GM12872 (cell line): ENCODE measurements at regions not wholly inside any gene's neighbourhood (a gene's known extent, or its start where the extent isn't known, plus 50 kb on each side); places are given as distances from the start of the nearest gene placed in this dataset.

Experiments used
- TF ChIP-seq, protein P1 (sequence below): IDR thresholded peaks from 3 replicates; pipeline ENCODE4 v1.5.1; 2011; ENCODE audit warnings: low read depth, mild to moderate bottlenecking, low read length, moderate library complexity; ENCODE audit not compliant: insufficient read depth

DNA sequence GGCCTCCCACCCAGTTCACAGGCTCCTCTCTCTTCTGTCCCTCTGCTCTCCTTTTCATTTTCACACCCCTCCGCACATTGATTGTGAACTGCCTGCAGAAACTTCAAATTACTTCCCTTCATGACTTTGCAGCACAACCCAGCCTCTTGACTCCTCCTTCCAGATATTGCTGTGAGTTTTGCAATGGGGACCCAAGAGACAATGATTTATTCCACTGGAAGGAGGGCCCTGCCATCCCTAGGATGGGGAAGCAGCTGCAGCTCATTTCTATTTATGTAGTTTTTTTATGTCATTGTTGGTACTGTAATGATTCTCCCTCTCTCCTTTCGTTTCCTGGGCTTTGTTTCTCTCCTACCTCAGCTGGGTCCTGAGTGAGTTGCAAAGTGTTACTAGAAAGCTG, 364.9 kb downstream of the ICE1 start:
- TF ChIP-seq, protein P1, sequence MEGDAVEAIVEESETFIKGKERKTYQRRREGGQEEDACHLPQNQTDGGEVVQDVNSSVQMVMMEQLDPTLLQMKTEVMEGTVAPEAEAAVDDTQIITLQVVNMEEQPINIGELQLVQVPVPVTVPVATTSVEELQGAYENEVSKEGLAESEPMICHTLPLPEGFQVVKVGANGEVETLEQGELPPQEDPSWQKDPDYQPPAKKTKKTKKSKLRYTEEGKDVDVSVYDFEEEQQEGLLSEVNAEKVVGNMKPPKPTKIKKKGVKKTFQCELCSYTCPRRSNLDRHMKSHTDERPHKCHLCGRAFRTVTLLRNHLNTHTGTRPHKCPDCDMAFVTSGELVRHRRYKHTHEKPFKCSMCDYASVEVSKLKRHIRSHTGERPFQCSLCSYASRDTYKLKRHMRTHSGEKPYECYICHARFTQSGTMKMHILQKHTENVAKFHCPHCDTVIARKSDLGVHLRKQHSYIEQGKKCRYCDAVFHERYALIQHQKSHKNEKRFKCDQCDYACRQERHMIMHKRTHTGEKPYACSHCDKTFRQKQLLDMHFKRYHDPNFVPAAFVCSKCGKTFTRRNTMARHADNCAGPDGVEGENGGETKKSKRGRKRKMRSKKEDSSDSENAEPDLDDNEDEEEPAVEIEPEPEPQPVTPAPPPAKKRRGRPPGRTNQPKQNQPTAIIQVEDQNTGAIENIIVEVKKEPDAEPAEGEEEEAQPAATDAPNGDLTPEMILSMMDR, result no peak

DNA sequence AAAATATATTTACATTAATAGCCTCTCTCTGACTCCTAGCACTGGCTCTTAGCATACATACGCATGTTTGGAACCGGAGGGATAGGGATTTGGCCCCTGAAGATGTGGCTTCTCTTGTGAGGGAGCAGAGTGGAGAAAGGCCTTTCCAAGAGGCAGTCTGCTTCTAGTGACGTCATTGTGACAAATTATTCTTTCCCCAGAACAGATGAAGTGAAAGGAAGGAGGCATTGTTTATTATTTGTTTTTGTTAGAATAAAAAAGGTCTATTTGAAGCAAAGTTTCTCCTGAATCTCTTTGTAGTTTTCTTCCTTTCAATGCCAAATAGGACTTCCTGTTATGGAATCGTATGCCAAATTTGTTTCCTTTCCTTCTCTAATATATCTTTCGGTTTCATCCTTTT, 361.6 kb downstream of the ICE1 start:
- TF ChIP-seq, protein P1, result no peak

DNA sequence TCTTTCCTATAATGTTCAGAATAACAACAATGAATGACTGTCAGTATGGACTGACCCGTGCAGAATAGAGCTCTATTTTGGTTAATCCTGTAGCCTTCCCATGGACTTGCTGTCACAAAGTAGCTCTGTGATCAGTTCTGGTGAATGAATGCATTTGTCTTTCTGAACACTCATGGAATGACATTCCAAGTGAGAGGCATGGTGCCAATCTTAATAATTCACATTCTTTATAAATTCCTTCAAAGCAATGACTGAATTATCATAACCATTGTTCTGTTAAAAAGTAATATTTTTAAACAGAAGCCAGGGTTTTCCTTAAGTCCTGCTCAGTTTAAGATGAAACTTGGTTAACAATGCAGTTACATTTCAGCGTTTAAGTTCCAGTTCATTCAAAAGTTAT, 360.5 kb downstream of the ICE1 start:
- TF ChIP-seq, protein P1, result no peak

- TF ChIP-seq, protein P1, result no peak
Measured at GRCh38 chr5:5782402-5782801, 359.9 kb downstream of the ICE1 start.

DNA sequence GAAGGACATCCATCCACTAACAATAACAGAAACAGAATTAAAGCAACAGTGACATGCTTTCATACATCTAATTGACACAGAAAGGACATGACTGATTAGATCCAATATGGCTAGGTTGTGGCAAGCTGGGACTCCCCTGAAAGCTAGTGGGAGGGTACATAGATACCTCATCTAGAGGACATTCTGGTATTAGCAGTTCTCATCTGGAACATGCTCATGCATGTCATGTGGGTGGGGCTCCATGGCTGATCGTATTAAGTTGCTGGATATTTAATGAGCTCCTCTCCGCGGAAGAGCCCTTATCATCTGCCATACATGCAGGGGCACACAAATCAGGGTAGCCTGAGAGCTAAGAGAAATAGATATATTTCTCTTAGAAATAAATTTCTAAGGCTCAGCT, 358.9 kb downstream of the ICE1 start:
- TF ChIP-seq, protein P1, result no peak

GRCh38 chr5:5780253-5780652, 357.8 kb downstream of the ICE1 start:
- TF ChIP-seq, protein P1, result no peak

DNA sequence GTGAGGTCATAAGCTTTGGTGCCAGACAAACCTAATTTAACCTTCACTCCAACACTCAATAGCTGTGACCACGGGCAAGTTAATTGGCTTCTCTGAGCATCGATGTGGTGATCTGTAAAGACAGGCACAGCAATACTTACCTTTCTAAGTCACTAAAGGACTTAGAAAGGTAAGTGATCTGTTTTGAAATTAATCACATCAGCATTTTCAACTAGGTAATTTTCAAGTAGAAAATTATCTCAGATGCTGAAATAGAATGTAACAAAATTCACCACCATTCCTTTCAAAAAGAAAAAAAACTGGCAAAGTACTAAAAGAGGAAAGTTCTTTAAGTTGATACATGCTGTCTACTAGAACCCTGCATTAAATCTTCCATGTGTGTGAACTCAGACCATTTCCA, 354.5 kb downstream of the ICE1 start:
- TF ChIP-seq, protein P1, result no peak

GRCh38 chr5:5772202-5772601, 349.7 kb downstream of the ICE1 start:
- TF ChIP-seq, protein P1, result no peak
